Heart left ventricle (tissue), 13 donors: ENCODE measurements at regions not wholly inside any gene's neighbourhood (a gene's known extent, or its start where the extent isn't known, plus 50 kb on each side); places are given as distances from the start of the nearest gene placed in this dataset.
"Not testable (repeated sequence)": the region's sequence is repeated elsewhere in the genome, so short reads cannot be mapped to it uniquely, and the experiment has no call there.

Source experiments
- CTCF ChIP-seq, 12 donors: fragments of 200-600 bp; sonication (generic) in 4 of 12; IDR thresholded peaks; one replicate each; pipeline versions ENCODE4 v1.5.0 to v1.8.0; 2018 to 2022; ENCODE audit warnings: antibody characterized with exemption in 12 of 12, mild to moderate bottlenecking in 5 of 12
- POLR2A ChIP-seq, 2 donors: fragments of 450-650 bp; IDR thresholded peaks; one replicate each; pipeline ENCODE4 v1.6.1; 2017; ENCODE audit warnings: antibody characterized with exemption in 2 of 2, mild to moderate bottlenecking in 2 of 2, moderate library complexity in 2 of 2
- donor health status: ischemic (EF 13 %, LVEDD 7.1; RV severe dilation, severe dysfunction).
- donor health status: DM: no; HTN: yes; CAD: no.
- donor health status: DM: no; HTN: no; CAD: no.
- donor health status: ischemic (EF 25% LVEDD 6.9; RV normal size, moderate dysfunction).
- donor health status: ischemic (EF 25% LVEDD 5.7; RV mildly dilated, moderate dysfunction).
- donor health status: ischemic (EF 35%, LVEDD 5.7; RV mildly dilated, moderate dysfunction).
- donor health status: nonischemic (EF 11% LVEDD 7.7; RV severe dilation, severe dysfunction).
- donor health status: DM: yes; HTN: yes; CAD: no.
- donor health status: PGD.
- donor health status: ischemic (EF 29% LVEDD 5.4; RV normal size, mild dysfunction).
- donor health status: nonischemic (EF 23%, LVEDD 6.1; RV moderate dilation, normal function).

- not testable (repeated sequence) for TF ChIP-seq CTCF, POLR2A (IDR thresholded peaks at IDR 0.05)
Observed at GRCh38 chr12:31178875-31179274, 105.2 kb downstream of the DDX11 start.
